ENCODE measurements at regions not wholly inside any gene's neighbourhood (a gene's known extent, or its start where the extent isn't known, plus 50 kb on each side); places are given as distances from the start of the nearest gene placed in this dataset.

GRCh38 chr4:95729596-95729995 lies 110.3 kb upstream of the PDHA2 start:
- no peak for TF ChIP-seq POLR2A (IDR thresholded peaks at IDR 0.05)
- no peak for TF ChIP-seq CTCF (IDR thresholded peaks at IDR 0.05)
